ENCODE measurements at regions not wholly inside any gene's neighbourhood (a gene's known extent, or its start where the extent isn't known, plus 50 kb on each side); places are given as distances from the start of the nearest gene placed in this dataset.

DNA sequence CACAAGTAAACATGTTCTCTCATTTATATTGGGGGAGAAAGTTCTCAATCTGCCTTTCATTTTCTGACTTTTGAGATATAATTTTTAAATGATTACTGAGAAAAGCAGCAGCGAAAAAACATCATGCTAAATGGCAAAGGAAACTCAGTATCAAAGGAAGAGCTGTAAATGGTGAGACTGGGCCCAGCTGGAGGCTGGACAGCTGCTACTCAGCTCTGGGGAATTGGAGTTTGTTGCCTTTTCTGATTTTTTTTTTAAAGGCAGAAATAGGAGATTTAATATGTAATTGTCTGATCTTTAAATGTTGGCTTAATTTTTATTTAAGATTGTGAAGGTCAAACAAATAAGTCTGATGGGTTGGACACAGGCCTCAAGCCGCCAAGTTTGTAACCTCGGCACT is 137.1 kb upstream of the TACR1 start:
- TF ChIP-seq, protein P1, sequence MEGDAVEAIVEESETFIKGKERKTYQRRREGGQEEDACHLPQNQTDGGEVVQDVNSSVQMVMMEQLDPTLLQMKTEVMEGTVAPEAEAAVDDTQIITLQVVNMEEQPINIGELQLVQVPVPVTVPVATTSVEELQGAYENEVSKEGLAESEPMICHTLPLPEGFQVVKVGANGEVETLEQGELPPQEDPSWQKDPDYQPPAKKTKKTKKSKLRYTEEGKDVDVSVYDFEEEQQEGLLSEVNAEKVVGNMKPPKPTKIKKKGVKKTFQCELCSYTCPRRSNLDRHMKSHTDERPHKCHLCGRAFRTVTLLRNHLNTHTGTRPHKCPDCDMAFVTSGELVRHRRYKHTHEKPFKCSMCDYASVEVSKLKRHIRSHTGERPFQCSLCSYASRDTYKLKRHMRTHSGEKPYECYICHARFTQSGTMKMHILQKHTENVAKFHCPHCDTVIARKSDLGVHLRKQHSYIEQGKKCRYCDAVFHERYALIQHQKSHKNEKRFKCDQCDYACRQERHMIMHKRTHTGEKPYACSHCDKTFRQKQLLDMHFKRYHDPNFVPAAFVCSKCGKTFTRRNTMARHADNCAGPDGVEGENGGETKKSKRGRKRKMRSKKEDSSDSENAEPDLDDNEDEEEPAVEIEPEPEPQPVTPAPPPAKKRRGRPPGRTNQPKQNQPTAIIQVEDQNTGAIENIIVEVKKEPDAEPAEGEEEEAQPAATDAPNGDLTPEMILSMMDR (IDR thresholded peaks at IDR 0.05) = no peak
- TF ChIP-seq POLR2A (IDR thresholded peaks at IDR 0.05; ENCODE audit: low read depth) (no peak), POLR2AphosphoS5 (IDR thresholded peaks at IDR 0.05) (no peak)

All from esophagus muscularis mucosa (tissue), 3 donors.